Sciatic nerve (tissue), 2 donors: ENCODE measurements at regions not wholly inside any gene's neighbourhood (a gene's known extent, or its start where the extent isn't known, plus 50 kb on each side); places are given as distances from the start of the nearest gene placed in this dataset.

Experiments used
- ATAC-seq: fragments of 200-7000 bp; cut with Tn5 transposase; one replicate; pipeline ENCODE4 v1.9.1; 2020; ENCODE audit warnings: mild to moderate bottlenecking, moderate library complexity
- DNase-seq: peaks from one replicate; pipeline ENCODE4 v3.0.0-alpha.2; 2020; ENCODE audit warnings: low spot score
- intact Hi-C: fragments of 100-400 bp; cut with DNase I; formaldehyde crosslinking; loops from one replicate; pipeline ENCODE4 v1.14.2; 2022
- donor health status: DM: no; HTN: no; CAD: no.
- donor health status: DM: no; HTN: no; CAD: no.

GRCh38 chr11:93957397-93957952 lies 63.7 kb upstream of the HEPHL1 start:
- DNase-seq = no peak
- no peak for ATAC-seq
- intact Hi-C loops = no loop called here

- ATAC-seq = no peak
- DNase-seq = no peak
- intact Hi-C loops = no loop called here
Measured at GRCh38 chr11:93958991-93959390, 62.2 kb upstream of the HEPHL1 start.

DNA sequence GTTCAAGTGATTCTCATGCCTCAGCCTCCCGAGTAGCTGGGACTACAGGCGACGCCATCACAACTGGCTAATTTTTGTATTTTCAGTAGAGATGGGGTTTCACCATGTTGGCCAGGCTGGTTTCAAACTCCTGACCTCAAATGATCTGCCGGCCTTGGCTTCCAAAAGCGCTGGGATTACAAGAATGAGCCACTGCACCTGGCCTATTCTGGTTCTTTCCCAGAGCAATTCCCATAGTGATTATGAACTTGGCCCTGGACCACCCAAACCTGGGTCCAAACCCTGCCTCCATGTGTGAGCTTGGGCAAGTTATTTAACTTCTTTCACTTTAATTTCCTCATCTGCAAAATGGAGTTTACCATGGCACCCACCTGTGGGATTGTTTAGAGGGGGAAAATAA lies 61.5 kb upstream of the HEPHL1 start:
- no peak for ATAC-seq
- intact Hi-C loops = no loop called here
- no peak for DNase-seq

DNA sequence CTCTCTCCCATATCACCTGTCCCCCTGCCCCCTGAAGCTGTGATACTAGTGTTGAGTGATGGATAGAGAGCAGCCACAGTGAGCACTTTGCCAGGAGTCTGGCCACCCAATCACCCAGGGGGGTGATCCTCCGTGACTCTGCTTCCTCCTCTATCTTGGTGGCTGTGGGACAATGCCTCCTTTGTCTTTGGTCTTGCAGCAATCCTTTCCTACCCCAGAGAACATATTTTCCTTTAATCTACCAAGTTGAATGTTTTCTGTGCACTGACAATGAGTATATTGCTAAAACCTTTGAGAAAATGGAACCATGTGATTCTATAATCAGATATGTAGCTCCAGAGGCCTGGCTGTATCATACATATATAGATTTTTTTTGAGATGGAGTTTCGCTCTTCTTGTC lies 58.1 kb upstream of the HEPHL1 start:
- ATAC-seq = no peak
- intact Hi-C loops = no loop called here
- no peak for DNase-seq

DNA sequence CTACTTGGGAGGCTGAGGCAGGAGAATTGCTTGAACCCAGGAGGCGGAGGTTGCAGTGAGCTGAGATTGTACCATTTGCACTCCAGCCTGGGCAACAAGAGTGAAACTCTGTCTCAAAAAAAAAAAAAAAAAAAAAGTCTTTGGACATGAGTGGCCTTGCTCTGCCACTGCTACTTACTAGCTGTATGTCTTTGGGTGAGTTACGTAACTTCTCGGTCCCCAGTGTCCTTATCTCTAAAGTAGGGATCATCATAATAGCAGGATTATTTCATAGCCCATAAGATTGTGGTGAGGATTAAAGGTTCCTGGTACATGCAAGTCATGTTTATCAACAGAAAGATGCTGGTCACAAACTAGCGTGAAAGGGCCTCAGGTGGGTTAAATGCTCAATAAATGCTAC lies 53.9 kb upstream of the HEPHL1 start:
- no peak for DNase-seq
- no peak for ATAC-seq
- intact Hi-C loops = no loop called here

- intact Hi-C loops = no loop called here
- no peak for DNase-seq
- no peak for ATAC-seq
Measured at GRCh38 chr11:93967944-93968343, 53.2 kb upstream of the HEPHL1 start.

DNA sequence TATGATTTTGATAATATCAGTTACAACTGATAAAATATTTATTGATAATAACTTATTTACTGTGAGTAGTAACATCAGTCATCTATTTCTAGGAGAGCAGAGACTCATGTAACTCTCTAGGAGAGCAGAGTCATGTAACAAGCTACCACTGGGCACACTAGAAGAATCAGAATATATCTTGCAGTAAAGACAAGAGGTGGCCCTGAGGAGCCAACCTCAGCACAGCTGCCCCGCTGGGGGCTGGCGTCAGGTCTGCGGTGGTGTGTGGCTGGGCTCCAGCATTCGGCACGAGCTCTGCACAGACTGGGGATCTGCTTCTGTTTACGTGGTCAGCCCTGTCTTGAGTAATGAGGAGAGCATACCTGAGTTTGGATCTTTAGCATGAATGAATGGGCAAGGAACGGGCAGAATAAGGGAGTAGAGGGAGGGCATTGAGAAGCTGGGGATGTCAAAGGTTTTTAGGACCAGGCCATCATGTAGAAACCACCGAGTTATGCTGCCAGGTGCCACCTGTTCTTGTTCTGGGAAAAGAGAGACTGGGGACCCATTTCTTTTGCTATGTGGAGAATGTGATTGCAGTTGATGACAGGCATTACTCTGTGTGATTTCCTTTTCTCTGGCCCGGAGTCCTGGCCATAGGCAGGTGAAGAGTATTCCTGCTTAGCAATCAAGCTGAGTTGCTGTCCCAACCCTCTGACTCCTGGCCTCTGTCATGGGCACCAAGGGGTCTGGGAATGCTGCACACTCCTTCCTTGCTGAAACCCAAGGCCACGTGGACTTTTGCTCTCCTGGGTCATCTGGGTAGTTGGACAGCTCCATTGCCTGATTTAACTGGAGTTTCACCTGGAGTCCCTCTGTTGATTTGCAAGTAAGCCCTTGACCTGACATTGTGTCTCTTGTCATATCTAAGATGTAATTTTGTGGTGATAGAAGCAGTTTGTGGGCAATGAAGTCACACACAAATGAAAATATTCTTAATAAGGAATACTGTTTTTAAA lies 50.9 kb upstream of the HEPHL1 start:
- intact Hi-C loops = no loop called here
- DNase-seq = no peak
- ATAC-seq = no peak
